Renal pelvis (tissue), 1 donor: ENCODE measurements at regions not wholly inside any gene's neighbourhood (a gene's known extent, or its start where the extent isn't known, plus 50 kb on each side); places are given as distances from the start of the nearest gene placed in this dataset.
A peak's percentile ranks its signal among the peaks of the same experiment; 100 is the strongest.
"Not testable (repeated sequence)": the region's sequence is repeated elsewhere in the genome, so short reads cannot be mapped to it uniquely, and the experiment has no call there.

Experiments
- DNase-seq: peaks from one replicate; pipeline ENCODE4 v3.0.0-alpha.2; 2013

GRCh38 chr2:234861841-234862735 is 89.7 kb upstream of the SH3BP4 start:
- no peak for DNase-seq

- not testable (repeated sequence) for DNase-seq
Observed at GRCh38 chr2:234859330-234859872, 92.4 kb upstream of the SH3BP4 start.

- DNase-seq, result no peak
Observed at GRCh38 chr2:234858790-234859329, 93.0 kb upstream of the SH3BP4 start.

GRCh38 chr2:234858145-234858544 is 93.7 kb upstream of the SH3BP4 start:
- DNase-seq, result no peak

GRCh38 chr2:234853729-234854128 is 98.1 kb upstream of the SH3BP4 start:
- no peak for DNase-seq

GRCh38 chr2:234852941-234853340 is 98.9 kb upstream of the SH3BP4 start:
- DNase-seq, result no peak

- no peak for DNase-seq
Observed at GRCh38 chr2:234852035-234852434, 99.8 kb upstream of the SH3BP4 start.

- no peak for DNase-seq
Observed at GRCh38 chr2:234851451-234851850, 100.4 kb upstream of the SH3BP4 start.

GRCh38 chr2:234850818-234851217 is 101.0 kb upstream of the SH3BP4 start:
- no peak for DNase-seq

- no peak for DNase-seq
Observed at GRCh38 chr2:234849678-234850077, 102.1 kb upstream of the SH3BP4 start.

- DNase-seq, result no peak
Observed at GRCh38 chr2:234848578-234848977, 103.2 kb upstream of the SH3BP4 start.

- DNase-seq, result no peak
Observed at GRCh38 chr2:234847639-234848038, 104.2 kb upstream of the SH3BP4 start.

- DNase-seq, result no peak
Observed at GRCh38 chr2:234847364-234847635, 104.5 kb upstream of the SH3BP4 start.

- no peak for DNase-seq
Observed at GRCh38 chr2:234846599-234847363, 105.0 kb upstream of the SH3BP4 start.

GRCh38 chr2:234845602-234846590 is 105.9 kb upstream of the SH3BP4 start:
- no peak for DNase-seq

- no peak for DNase-seq
Observed at GRCh38 chr2:234843411-234843810, 108.4 kb upstream of the SH3BP4 start.

- DNase-seq, result no peak
Observed at GRCh38 chr2:234842753-234843152, 109.1 kb upstream of the SH3BP4 start.

- no peak for DNase-seq
Observed at GRCh38 chr2:234841321-234842015, 110.3 kb upstream of the SH3BP4 start.

- DNase-seq, result peak; percentile 93
Observed at GRCh38 chr2:234840336-234840735, 111.5 kb upstream of the SH3BP4 start.

GRCh38 chr2:234839285-234839684 is 112.5 kb upstream of the SH3BP4 start:
- DNase-seq, result no peak

- DNase-seq, result no peak
Observed at GRCh38 chr2:234836271-234836670, 115.5 kb upstream of the SH3BP4 start.
